Astrocyte (in vitro differentiated cells and primary cell): ENCODE measurements at regions not wholly inside any gene's neighbourhood (a gene's known extent, or its start where the extent isn't known, plus 50 kb on each side); places are given as distances from the start of the nearest gene placed in this dataset.

Experiments used
- DNase-seq: peaks from one replicate; pipeline ENCODE4 v3.0.0-alpha.2; 2010; ENCODE audit warnings: low read depth
- FAIRE-seq: peaks from 2 replicates; lab custom pipeline; 2011; peaks lifted over from hg19 to GRCh38; lab: Jason Lieb, UNC
- H2AFZ ChIP-seq: 2 replicates; pipeline ENCODE4 v1.6.0; 2012; ENCODE audit warnings: low read depth, low read length, inconsistent platforms
- H3K27ac ChIP-seq: 2 replicates; pipeline ENCODE4 v1.5.1; 2011; ENCODE audit warnings: low read depth, low read length, inconsistent platforms
- H3K27me3 ChIP-seq: 2 replicates; pipeline ENCODE4 v1.6.0; 2011; ENCODE audit warnings: low read length, inconsistent platforms; ENCODE audit not compliant: insufficient read depth
- H3K36me3 ChIP-seq: 2 replicates; pipeline ENCODE4 v1.5.1; 2011; ENCODE audit warnings: low read length, inconsistent platforms; ENCODE audit not compliant: insufficient read depth
- H3K4me1 ChIP-seq: 2 replicates; pipeline ENCODE4 v1.5.1; 2011; ENCODE audit warnings: low read length, inconsistent platforms; ENCODE audit not compliant: insufficient read depth
- H3K4me2 ChIP-seq: 2 replicates; pipeline ENCODE4 v1.6.0; 2012; ENCODE audit warnings: low read length, inconsistent platforms
- H3K4me3 ChIP-seq: 2 replicates; pipeline ENCODE4 v1.5.1; 2011; ENCODE audit warnings: low read depth, mild to moderate bottlenecking, low read length, inconsistent platforms; ENCODE audit not compliant: insufficient read depth
- H3K79me2 ChIP-seq: 2 replicates; pipeline ENCODE4 v1.6.0; 2012; ENCODE audit warnings: mild to moderate bottlenecking, low read length, inconsistent platforms; ENCODE audit not compliant: insufficient read depth
- H3K9ac ChIP-seq: 2 replicates; pipeline ENCODE4 v1.6.0; 2012; ENCODE audit warnings: mild to moderate bottlenecking, low read length, inconsistent platforms
- H3K9me3 ChIP-seq: 2 replicates; pipeline ENCODE4 v1.5.1; 2012; ENCODE audit warnings: low read depth, mild to moderate bottlenecking, low read length, inconsistent platforms; ENCODE audit not compliant: insufficient read depth
- H4K20me1 ChIP-seq: 2 replicates; pipeline ENCODE4 v1.6.0; 2012; ENCODE audit warnings: low read length, inconsistent platforms; ENCODE audit not compliant: insufficient read depth
- H3K27ac Mint-ChIP-seq: one replicate; pipeline ENCODE4 v1.8.0; 2021; ENCODE audit warnings: mild to moderate bottlenecking, mixed read lengths; ENCODE audit not compliant: unreplicated experiment
- H3K27me3 Mint-ChIP-seq: one replicate; pipeline ENCODE4 v1.8.0; 2021; ENCODE audit warnings: low read depth, mixed read lengths; ENCODE audit not compliant: unreplicated experiment
- H3K36me3 Mint-ChIP-seq: one replicate; pipeline ENCODE4 v1.8.0; 2021; ENCODE audit warnings: low read depth, mixed read lengths; ENCODE audit not compliant: unreplicated experiment
- H3K4me1 Mint-ChIP-seq: one replicate; pipeline ENCODE4 v1.8.0; 2021; ENCODE audit warnings: low read depth, mixed read lengths; ENCODE audit not compliant: unreplicated experiment
- H3K4me3 Mint-ChIP-seq: one replicate; pipeline ENCODE4 v1.8.0; 2021; ENCODE audit warnings: mild to moderate bottlenecking, moderate library complexity, mixed read lengths; ENCODE audit not compliant: unreplicated experiment
- H3K9me3 Mint-ChIP-seq: one replicate; pipeline ENCODE4 v1.8.0; 2021; ENCODE audit warnings: mild to moderate bottlenecking, mixed read lengths; ENCODE audit not compliant: unreplicated experiment
- EZH2 ChIP-seq: IDR thresholded peaks from 2 replicates; pipeline ENCODE4 v1.6.1; 2012; ENCODE audit warnings: mild to moderate bottlenecking, low read length, inconsistent platforms; ENCODE audit not compliant: insufficient read depth
- TF ChIP-seq, protein P1 (sequence below): IDR thresholded peaks from 2 replicates; pipeline ENCODE4 v1.5.1; 2011; ENCODE audit warnings: low read depth, mild to moderate bottlenecking, inconsistent platforms, low read length, moderate library complexity; ENCODE audit not compliant: insufficient read depth

DNA sequence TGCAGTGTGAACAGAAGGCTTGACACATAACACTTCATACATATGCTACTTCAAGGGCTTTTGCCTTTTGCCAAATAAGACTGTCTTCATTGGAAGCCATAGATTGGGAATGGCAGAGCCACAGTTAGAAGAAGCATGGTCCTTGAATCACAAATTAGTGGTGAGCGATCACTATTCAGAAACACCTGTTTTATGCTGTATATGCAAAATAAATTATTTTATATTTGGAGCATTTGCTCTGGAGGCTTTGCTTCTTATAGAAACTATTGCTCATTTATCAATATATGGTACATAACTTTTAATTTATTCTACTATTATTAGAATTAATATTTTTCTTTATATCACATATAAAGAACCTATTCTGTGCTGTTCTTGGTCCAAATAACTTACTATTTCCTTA is 270.4 kb upstream of the SPRY2 start:
- Histone ChIP-seq H3K79me2 (no peaks in the 10 kb centered on the region), H4K20me1 (no peaks in the 10 kb centered on the region), H3K36me3 (no peaks in the 10 kb centered on the region), H3K27ac (no peak overlapping the region), H3K9me3 (no peaks in the 10 kb centered on the region), H3K4me3 (no peak overlapping the region), H3K27me3 (no peaks in the 10 kb centered on the region), H3K4me2 (no peak overlapping the region), H3K4me1 (no peaks in the 10 kb centered on the region), H3K9ac (no peak overlapping the region), H2AFZ (no peak overlapping the region)
- Mint-ChIP-seq H3K9me3 (no peaks in the 10 kb centered on the region), H3K27me3 (no peaks in the 10 kb centered on the region), H3K36me3 (no peaks in the 10 kb centered on the region), H3K27ac (no peak overlapping the region), H3K4me3 (no peak overlapping the region), H3K4me1 (no peaks in the 10 kb centered on the region)
- no peak for TF ChIP-seq EZH2
- TF ChIP-seq, protein P1, sequence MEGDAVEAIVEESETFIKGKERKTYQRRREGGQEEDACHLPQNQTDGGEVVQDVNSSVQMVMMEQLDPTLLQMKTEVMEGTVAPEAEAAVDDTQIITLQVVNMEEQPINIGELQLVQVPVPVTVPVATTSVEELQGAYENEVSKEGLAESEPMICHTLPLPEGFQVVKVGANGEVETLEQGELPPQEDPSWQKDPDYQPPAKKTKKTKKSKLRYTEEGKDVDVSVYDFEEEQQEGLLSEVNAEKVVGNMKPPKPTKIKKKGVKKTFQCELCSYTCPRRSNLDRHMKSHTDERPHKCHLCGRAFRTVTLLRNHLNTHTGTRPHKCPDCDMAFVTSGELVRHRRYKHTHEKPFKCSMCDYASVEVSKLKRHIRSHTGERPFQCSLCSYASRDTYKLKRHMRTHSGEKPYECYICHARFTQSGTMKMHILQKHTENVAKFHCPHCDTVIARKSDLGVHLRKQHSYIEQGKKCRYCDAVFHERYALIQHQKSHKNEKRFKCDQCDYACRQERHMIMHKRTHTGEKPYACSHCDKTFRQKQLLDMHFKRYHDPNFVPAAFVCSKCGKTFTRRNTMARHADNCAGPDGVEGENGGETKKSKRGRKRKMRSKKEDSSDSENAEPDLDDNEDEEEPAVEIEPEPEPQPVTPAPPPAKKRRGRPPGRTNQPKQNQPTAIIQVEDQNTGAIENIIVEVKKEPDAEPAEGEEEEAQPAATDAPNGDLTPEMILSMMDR = no peak
- no peak for FAIRE-seq
- DNase-seq = no peak

DNA sequence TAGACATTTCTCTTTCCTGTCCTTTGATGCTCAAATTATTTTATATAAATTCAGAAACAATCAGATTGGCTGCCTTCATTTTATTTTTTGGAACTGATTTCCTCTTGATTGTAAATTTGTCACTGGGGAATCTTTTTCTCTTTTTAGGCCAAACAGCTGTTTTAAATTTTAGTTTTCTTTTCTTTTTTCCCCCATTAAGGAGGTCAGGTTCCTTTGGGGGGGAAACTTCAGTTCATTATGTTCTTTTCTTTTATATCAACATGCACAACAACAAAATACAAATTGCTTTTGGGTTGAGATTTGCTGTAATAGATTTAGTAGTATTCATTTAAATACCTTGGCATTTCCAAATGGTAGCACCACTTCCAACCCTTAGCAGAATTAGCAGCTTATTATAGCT is 264.8 kb upstream of the SPRY2 start:
- no peaks in the 10 kb centered on the region for H3K4me1 Mint-ChIP-seq
- H3K9me3 Mint-ChIP-seq = no peaks in the 10 kb centered on the region
- FAIRE-seq (no peak), DNase-seq (no peak)
- Histone ChIP-seq H2AFZ (no peak overlapping the region), H3K27ac (no peak overlapping the region), H4K20me1 (no peaks in the 10 kb centered on the region), H3K36me3 (no peaks in the 10 kb centered on the region), H3K4me3 (no peak overlapping the region), H3K4me2 (no peak overlapping the region), H3K9me3 (no peaks in the 10 kb centered on the region), H3K79me2 (no peaks in the 10 kb centered on the region), H3K4me1 (no peaks in the 10 kb centered on the region), H3K9ac (no peak overlapping the region), H3K27me3 (no peaks in the 10 kb centered on the region)
- H3K36me3 Mint-ChIP-seq = no peaks in the 10 kb centered on the region
- no peak overlapping the region for H3K4me3 Mint-ChIP-seq
- no peak overlapping the region for H3K27ac Mint-ChIP-seq
- H3K27me3 Mint-ChIP-seq = no peaks in the 10 kb centered on the region
- no peak for TF ChIP-seq EZH2
- TF ChIP-seq, protein P1 = no peak

DNA sequence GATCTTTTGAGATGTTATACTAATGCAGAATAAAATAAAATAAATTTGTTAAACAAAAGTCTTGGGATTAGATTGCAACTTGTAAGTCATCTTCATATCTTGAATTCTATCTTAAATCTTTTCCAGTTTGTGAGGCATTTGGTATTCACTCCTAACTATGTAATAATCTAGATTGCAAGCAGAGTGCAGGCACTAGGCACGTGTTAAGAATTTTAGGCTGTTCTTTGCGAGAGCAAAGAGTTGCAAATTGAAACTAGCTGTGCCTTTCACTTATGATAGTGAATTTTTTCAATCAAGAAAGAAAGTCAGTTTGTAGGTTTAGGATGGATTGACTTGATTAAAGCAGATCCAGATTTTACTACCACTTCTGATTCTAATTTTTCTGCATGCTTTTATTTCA is 264.1 kb upstream of the SPRY2 start:
- Histone ChIP-seq H2AFZ (no peak overlapping the region), H3K9ac (no peak overlapping the region), H3K36me3 (no peaks in the 10 kb centered on the region), H4K20me1 (no peaks in the 10 kb centered on the region), H3K9me3 (no peaks in the 10 kb centered on the region), H3K79me2 (no peaks in the 10 kb centered on the region), H3K4me3 (no peak overlapping the region), H3K4me1 (no peaks in the 10 kb centered on the region), H3K27me3 (no peaks in the 10 kb centered on the region), H3K27ac (no peak overlapping the region), H3K4me2 (no peak overlapping the region)
- H3K27ac Mint-ChIP-seq = no peak overlapping the region
- FAIRE-seq = no peak
- H3K4me3 Mint-ChIP-seq = no peak overlapping the region
- TF ChIP-seq EZH2 = no peak
- TF ChIP-seq, protein P1 = no peak
- H3K9me3 Mint-ChIP-seq = no peaks in the 10 kb centered on the region
- no peaks in the 10 kb centered on the region for H3K36me3 Mint-ChIP-seq
- H3K27me3 Mint-ChIP-seq = no peaks in the 10 kb centered on the region
- DNase-seq = no peak
- no peaks in the 10 kb centered on the region for H3K4me1 Mint-ChIP-seq
